ENCODE measurements at regions not wholly inside any gene's neighbourhood (a gene's known extent, or its start where the extent isn't known, plus 50 kb on each side); places are given as distances from the start of the nearest gene placed in this dataset.

GRCh38 chr7:25575634-25576033 is 347.3 kb upstream of the NPVF start:
- FAIRE-seq (no peak), DNase-seq (no peak), ATAC-seq (no peak)
- H3K27ac ChIP-seq, result no peak overlapping the region
- H3K27me3 ChIP-seq, result no peaks in the 10 kb centered on the region
- no peaks in the 10 kb centered on the region for H3K36me3 ChIP-seq
- H3K4me1 ChIP-seq, result no peaks in the 10 kb centered on the region
- no peak overlapping the region for H3K4me3 ChIP-seq
- WGBS, 2 donors, result 74 to 89% methylated on average over 4 of the region's 4 CpGs
- intact Hi-C loops (cut with DNase I), result no loop called here
- H3K9me3 ChIP-seq, result no peaks in the 10 kb centered on the region
- TF ChIP-seq CTCF (IDR thresholded peaks at IDR 0.05), result no peak

- no peaks in the 10 kb centered on the region for H3K36me3 ChIP-seq
- H3K27ac ChIP-seq, result no peak overlapping the region
- no peak for FAIRE-seq
- 48 to 73% methylated on average over 3 of the region's 3 CpGs for WGBS, 2 donors
- DNase-seq, result no peak
- intact Hi-C loops (cut with DNase I), result no loop called here
- H3K4me1 ChIP-seq, result no peaks in the 10 kb centered on the region
- ATAC-seq, result no peak
- H3K27me3 ChIP-seq, result no peaks in the 10 kb centered on the region
- H3K4me3 ChIP-seq, result no peak overlapping the region
- H3K9me3 ChIP-seq, result no peaks in the 10 kb centered on the region
- TF ChIP-seq CTCF (IDR thresholded peaks at IDR 0.05), result no peak
Observed at GRCh38 chr7:25578991-25579777, 350.9 kb upstream of the NPVF start.

- ATAC-seq, result no peak
- intact Hi-C loops (cut with DNase I), result no loop called here
- no peak for FAIRE-seq
- Histone ChIP-seq H3K9me3 (no peaks in the 10 kb centered on the region), H3K4me3 (no peak overlapping the region), H3K27me3 (no peaks in the 10 kb centered on the region), H3K36me3 (no peaks in the 10 kb centered on the region), H3K4me1 (no peaks in the 10 kb centered on the region), H3K27ac (no peak overlapping the region)
- WGBS, 2 donors, result 81 to 94% methylated on average over 4 of the region's 4 CpGs
- DNase-seq, result no peak
- no peak for TF ChIP-seq CTCF (IDR thresholded peaks at IDR 0.05)
Observed at GRCh38 chr7:25579778-25580075, 351.4 kb upstream of the NPVF start.

- Histone ChIP-seq H3K36me3 (no peaks in the 10 kb centered on the region), H3K27me3 (no peaks in the 10 kb centered on the region), H3K27ac (no peak overlapping the region), H3K9me3 (no peaks in the 10 kb centered on the region), H3K4me3 (no peak overlapping the region), H3K4me1 (no peaks in the 10 kb centered on the region)
- 65 to 68% methylated on average over 4 of the region's 4 CpGs for whole genome bisulfite sequencing, 2 donors
- ATAC-seq (no peak), FAIRE-seq (peak; percentile 70), DNase-seq (no peak)
- no peak for TF ChIP-seq CTCF (IDR thresholded peaks at IDR 0.05)
- intact Hi-C loops (cut with DNase I), result no loop called here
Observed at GRCh38 chr7:25580141-25580540, 351.9 kb upstream of the NPVF start.

GRCh38 chr7:25583621-25584020 is 355.3 kb upstream of the NPVF start:
- ATAC-seq, result no peak
- Histone ChIP-seq H3K9me3 (no peaks in the 10 kb centered on the region), H3K27ac (no peak overlapping the region), H3K27me3 (no peaks in the 10 kb centered on the region), H3K4me3 (no peak overlapping the region), H3K36me3 (no peaks in the 10 kb centered on the region), H3K4me1 (no peaks in the 10 kb centered on the region)
- WGBS, 2 donors, result 79 to 89% methylated on average over 2 of the region's 2 CpGs
- no peak for TF ChIP-seq CTCF (IDR thresholded peaks at IDR 0.05)
- no peak for FAIRE-seq
- intact Hi-C loops (cut with DNase I), result no loop called here
- no peak for DNase-seq
